ENCODE measurements at regions not wholly inside any gene's neighbourhood (a gene's known extent, or its start where the extent isn't known, plus 50 kb on each side); places are given as distances from the start of the nearest gene placed in this dataset.

GRCh38 chr16:74186561-74186971 is 110.0 kb upstream of the PSMD7 start:
- TF ChIP-seq POLR2A (IDR thresholded peaks at IDR 0.05) (no peak), CTCF (IDR thresholded peaks at IDR 0.05) (no peak)
- no peak for ATAC-seq
- Histone ChIP-seq H3K27ac (no peak overlapping the region), H3K27me3 (no peaks in the 10 kb centered on the region), H3K4me3 (no peak overlapping the region), H3K9me3 (peaks cover 0 to 18% (median 6%) of the 10 kb centered on the region in 12 donors), H3K36me3 (no peaks in the 10 kb centered on the region), H3K4me1 (no peaks in the 10 kb centered on the region)
- intact Hi-C loops (cut with DNase I) = no loop called here
- DNase-seq = no peak
- WGBS, 4 donors = 40 to 58% (median 41%) methylated on average over 3 of the region's 3 CpGs

GRCh38 chr16:74184839-74185238 is 111.8 kb upstream of the PSMD7 start:
- Histone ChIP-seq H3K4me1 (no peaks in the 10 kb centered on the region), H3K36me3 (no peaks in the 10 kb centered on the region), H3K9me3 (peaks cover 0 to 33% (median 10%) of the 10 kb centered on the region in 12 donors), H3K27me3 (no peaks in the 10 kb centered on the region), H3K4me3 (no peak overlapping the region), H3K27ac (no peak overlapping the region)
- TF ChIP-seq CTCF (IDR thresholded peaks at IDR 0.05) (no peak), POLR2A (IDR thresholded peaks at IDR 0.05) (no peak)
- 84 to 90% (median 88%) methylated on average over 5 of the region's 5 CpGs for WGBS, 4 donors
- intact Hi-C loops (cut with DNase I) = no loop called here
- ATAC-seq = no peak
- DNase-seq = no peak

GRCh38 chr16:74183601-74184360 is 112.8 kb upstream of the PSMD7 start:
- Histone ChIP-seq H3K9me3 (peaks cover 0 to 33% (median 10%) of the 10 kb centered on the region in 12 donors), H3K27me3 (no peaks in the 10 kb centered on the region), H3K4me3 (no peak overlapping the region), H3K4me1 (no peaks in the 10 kb centered on the region), H3K36me3 (no peaks in the 10 kb centered on the region), H3K27ac (no peak overlapping the region)
- intact Hi-C loops (cut with DNase I) = no loop called here
- ATAC-seq (no peak), DNase-seq (no peak)
- TF ChIP-seq POLR2A (IDR thresholded peaks at IDR 0.05) (no peak), CTCF (IDR thresholded peaks at IDR 0.05) (no peak)
- WGBS, 4 donors = 76 to 85% (median 79%) methylated on average over 4 of the region's 4 CpGs

- intact Hi-C loops (cut with DNase I) = no loop called here
- WGBS, 4 donors = 33 to 45% (median 40%) methylated on average over 8 of the region's 8 CpGs
- peak overlapping the region in 9 of 12 donors; percentile 18 to 50 (median 41) for H3K4me3 ChIP-seq
- ATAC-seq = peak in 2 of 4 donors; percentile 54 to 60
- no peaks in the 10 kb centered on the region for H3K36me3 ChIP-seq
- H3K4me1 ChIP-seq = no peaks in the 10 kb centered on the region
- peak in 1 of 5 donors; percentile 13 for DNase-seq
- no peaks in the 10 kb centered on the region for H3K9me3 ChIP-seq
- no peaks in the 10 kb centered on the region for H3K27me3 ChIP-seq
- TF ChIP-seq CTCF (IDR thresholded peaks at IDR 0.05) (no peak), POLR2A (IDR thresholded peaks at IDR 0.05) (no peak)
- peak overlapping the region in 5 of 12 donors; percentile 23 to 35 (median 31) for H3K27ac ChIP-seq
Measured at GRCh38 chr16:74169687-74170376, 126.8 kb upstream of the PSMD7 start.
